PC-3 (cell line): ENCODE measurements at regions not wholly inside any gene's neighbourhood (a gene's known extent, or its start where the extent isn't known, plus 50 kb on each side); places are given as distances from the start of the nearest gene placed in this dataset.
"Not testable (repeated sequence)": the region's sequence is repeated elsewhere in the genome, so short reads cannot be mapped to it uniquely, and the experiment has no call there.

Experiments used
- ATAC-seq: fragments of 200-7000 bp; cut with Tn5 transposase; 2 replicates; pipeline ENCODE4 v1.9.1; 2020; ENCODE audit warnings: mild to moderate bottlenecking, moderate library complexity
- BruUV-seq: library from RNA; stranded (reverse); fragments of 400-500 nt; replicated peaks from 2 replicates; lab custom pipeline; 2021; lab: Mats Ljungman, UMichigan
- CTCF ChIA-PET: fragments of 300-600 bp; sonication (Branson Sonifier 250); formaldehyde crosslinking; loops from one replicate; lab custom pipeline; 2022; ENCODE audit warnings: antibody characterized with exemption; lab: Charles Lee
- POLR2A ChIA-PET: fragments of 300-600 bp; sonication (Branson Sonifier 250); formaldehyde crosslinking; loops from one replicate; lab custom pipeline; 2022; ENCODE audit warnings: antibody characterized with exemption; ENCODE audit not compliant: unreplicated experiment; lab: Charles Lee
- DNase-seq: peaks from one replicate; pipeline ENCODE4 v3.0.0-alpha.2; 2015
- H2AFZ ChIP-seq: fragments of 300-600 bp; sonication (generic); 2 replicates; pipeline ENCODE4 v1.6.0; 2016; ENCODE audit warnings: antibody characterized with exemption, low read length
- H3F3A ChIP-seq: fragments of 300-600 bp; sonication (generic); one replicate; pipeline ENCODE4 v1.6.0; 2017; ENCODE audit warnings: antibody characterized with exemption, low read length, control low read depth, mild to moderate bottlenecking; ENCODE audit not compliant: unreplicated experiment
- H3K27ac ChIP-seq: fragments of 300-600 bp; sonication (generic); 2 replicates; pipeline ENCODE4 v1.5.1; 2016; ENCODE audit warnings: mild to moderate bottlenecking, low read length
- H3K27me3 ChIP-seq: fragments of 300-600 bp; sonication (generic); 2 replicates; pipeline ENCODE4 v1.6.1; 2016; ENCODE audit warnings: low read length, mixed read lengths
- H3K36me3 ChIP-seq: fragments of 300-600 bp; sonication (generic); 2 replicates; pipeline ENCODE4 v1.6.1; 2016; ENCODE audit warnings: low read depth, mixed run types, low read length, mixed read lengths
- H3K4me1 ChIP-seq: fragments of 300-600 bp; sonication (generic); 2 replicates; pipeline ENCODE4 v1.5.1; 2016; ENCODE audit warnings: low read length; ENCODE audit not compliant: insufficient read depth
- H3K4me2 ChIP-seq: fragments of 300-600 bp; sonication (generic); 2 replicates; pipeline ENCODE4 v1.6.0; 2016; ENCODE audit warnings: low read length
- H3K4me3 ChIP-seq: fragments of 300-600 bp; sonication (generic); 2 replicates; pipeline ENCODE4 v1.5.1; 2016; ENCODE audit warnings: mild to moderate bottlenecking, low read length, mixed read lengths
- H3K79me2 ChIP-seq: fragments of 300-600 bp; sonication (generic); 2 replicates; pipeline ENCODE4 v1.6.1; 2017; ENCODE audit warnings: low read length, mixed read lengths
- H3K9ac ChIP-seq: fragments of 300-600 bp; sonication (generic); 2 replicates; pipeline ENCODE4 v1.6.0; 2016; ENCODE audit warnings: mild to moderate bottlenecking, low read length
- H3K9me2 ChIP-seq: fragments of 300-600 bp; sonication (generic); replicated peaks from 2 replicates; pipeline ENCODE4 v1.6.1; 2016; ENCODE audit warnings: mixed run types, low read length, mixed read lengths
- H3K9me3 ChIP-seq: fragments of 300-600 bp; sonication (generic); 2 replicates; pipeline ENCODE4 v1.6.1; 2016; ENCODE audit warnings: low read length, mixed read lengths
- H4K20me1 ChIP-seq: fragments of 300-600 bp; sonication (generic); 2 replicates; pipeline ENCODE4 v1.6.1; 2016; ENCODE audit warnings: low read length, mixed read lengths
- EZH2 ChIP-seq: fragments of 300-600 bp; sonication (generic); IDR thresholded peaks from one replicate; pipeline ENCODE4 v1.6.1; 2017; ENCODE audit warnings: antibody characterized with exemption, mild to moderate bottlenecking, low read length; ENCODE audit not compliant: unreplicated experiment
- EZH2phosphoT487 ChIP-seq: fragments of 300-600 bp; sonication (generic); IDR thresholded peaks from 2 replicates; pipeline ENCODE4 v1.6.1; 2018; ENCODE audit warnings: mild to moderate bottlenecking, antibody characterized with exemption, low read length, borderline replicate concordance
- intact Hi-C: fragments of 100-400 bp; cut with micrococcal nuclease; formaldehyde crosslinking; loops from 2 replicates; pipeline ENCODE4 v1.9.0; 2023
- TF ChIP-seq, protein P1 (sequence below): fragments of 300-600 bp; sonication (generic); conservative IDR thresholded peaks from 2 replicates; pipeline ENCODE4 v1.5.1; 2017; ENCODE audit warnings: antibody characterized with exemption, low read depth, mild to moderate bottlenecking, low read length

DNA sequence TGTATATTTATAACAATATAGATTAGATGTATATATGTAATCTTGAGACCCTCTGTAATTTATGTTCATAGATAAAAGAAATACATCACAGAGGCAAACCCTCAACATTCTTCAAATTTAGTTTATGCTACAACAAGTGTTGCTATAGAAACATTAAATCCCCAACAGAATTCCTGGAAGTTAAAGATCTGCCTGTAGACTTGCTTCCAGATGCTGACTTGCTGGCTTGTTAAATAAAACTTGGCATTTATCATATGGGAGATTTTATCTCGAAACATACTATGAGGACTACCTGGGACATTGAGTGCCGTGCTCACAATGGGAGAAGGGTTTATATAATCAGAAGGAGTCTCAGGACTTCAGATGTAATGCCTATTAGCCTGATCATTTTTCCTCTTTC, 136.3 kb upstream of the PLXNC1 start:
- no TSS peak for BruUV-seq
- no peaks in the 10 kb centered on the region for H3K36me3 ChIP-seq
- ChIA-PET POLR2A (interaction anchor here (0.6 kb wide), 1 partner anchor 428 kb away, joined by 4 read pairs; no protein-coding TSS in a partner anchor), CTCF (no interaction called here)
- TF ChIP-seq EZH2phosphoT487 = no peak
- no peak for TF ChIP-seq EZH2
- TF ChIP-seq, protein P1, sequence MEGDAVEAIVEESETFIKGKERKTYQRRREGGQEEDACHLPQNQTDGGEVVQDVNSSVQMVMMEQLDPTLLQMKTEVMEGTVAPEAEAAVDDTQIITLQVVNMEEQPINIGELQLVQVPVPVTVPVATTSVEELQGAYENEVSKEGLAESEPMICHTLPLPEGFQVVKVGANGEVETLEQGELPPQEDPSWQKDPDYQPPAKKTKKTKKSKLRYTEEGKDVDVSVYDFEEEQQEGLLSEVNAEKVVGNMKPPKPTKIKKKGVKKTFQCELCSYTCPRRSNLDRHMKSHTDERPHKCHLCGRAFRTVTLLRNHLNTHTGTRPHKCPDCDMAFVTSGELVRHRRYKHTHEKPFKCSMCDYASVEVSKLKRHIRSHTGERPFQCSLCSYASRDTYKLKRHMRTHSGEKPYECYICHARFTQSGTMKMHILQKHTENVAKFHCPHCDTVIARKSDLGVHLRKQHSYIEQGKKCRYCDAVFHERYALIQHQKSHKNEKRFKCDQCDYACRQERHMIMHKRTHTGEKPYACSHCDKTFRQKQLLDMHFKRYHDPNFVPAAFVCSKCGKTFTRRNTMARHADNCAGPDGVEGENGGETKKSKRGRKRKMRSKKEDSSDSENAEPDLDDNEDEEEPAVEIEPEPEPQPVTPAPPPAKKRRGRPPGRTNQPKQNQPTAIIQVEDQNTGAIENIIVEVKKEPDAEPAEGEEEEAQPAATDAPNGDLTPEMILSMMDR = no peak
- no peak overlapping the region for H3K4me3 ChIP-seq
- H3K9ac ChIP-seq = no peak overlapping the region
- no peaks in the 10 kb centered on the region for H3K27me3 ChIP-seq
- ATAC-seq (no peak), DNase-seq (no peak)
- H4K20me1 ChIP-seq = no peaks in the 10 kb centered on the region
- H3K9me2 ChIP-seq = no peaks in the 10 kb centered on the region
- H3K4me1 ChIP-seq = no peaks in the 10 kb centered on the region
- no peaks in the 10 kb centered on the region for H3F3A ChIP-seq
- no peak overlapping the region for H3K4me2 ChIP-seq
- H3K27ac ChIP-seq = no peak overlapping the region
- intact Hi-C loops = no loop called here
- H3K9me3 ChIP-seq = peaks cover 7% of the 10 kb centered on the region; the same call in 1 of the 2 replicates
- no peak overlapping the region for H2AFZ ChIP-seq
- no peaks in the 10 kb centered on the region for H3K79me2 ChIP-seq

DNA sequence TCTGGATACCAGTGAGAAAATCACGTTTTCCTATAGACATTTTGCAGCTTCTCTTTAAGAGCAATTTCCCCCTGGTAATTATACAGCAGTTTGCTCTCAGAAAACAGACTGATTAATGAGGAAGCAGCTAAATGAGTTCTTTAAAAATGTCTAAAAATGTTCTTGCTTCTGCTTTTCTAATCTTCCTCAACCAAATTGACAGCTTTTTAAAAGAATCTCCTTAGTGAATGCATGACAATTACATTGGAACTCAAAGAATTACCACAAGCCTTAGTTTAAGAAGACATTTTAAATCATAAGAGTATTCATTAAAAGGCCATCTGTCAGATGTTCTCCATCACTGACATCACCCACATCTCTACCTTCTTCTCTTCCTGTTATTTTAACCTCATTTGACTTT, 135.8 kb upstream of the PLXNC1 start:
- ChIA-PET POLR2A (interaction anchor here (0.6 kb wide), 1 partner anchor 429 kb away, joined by 4 read pairs; no protein-coding TSS in a partner anchor), CTCF (no interaction called here)

DNA sequence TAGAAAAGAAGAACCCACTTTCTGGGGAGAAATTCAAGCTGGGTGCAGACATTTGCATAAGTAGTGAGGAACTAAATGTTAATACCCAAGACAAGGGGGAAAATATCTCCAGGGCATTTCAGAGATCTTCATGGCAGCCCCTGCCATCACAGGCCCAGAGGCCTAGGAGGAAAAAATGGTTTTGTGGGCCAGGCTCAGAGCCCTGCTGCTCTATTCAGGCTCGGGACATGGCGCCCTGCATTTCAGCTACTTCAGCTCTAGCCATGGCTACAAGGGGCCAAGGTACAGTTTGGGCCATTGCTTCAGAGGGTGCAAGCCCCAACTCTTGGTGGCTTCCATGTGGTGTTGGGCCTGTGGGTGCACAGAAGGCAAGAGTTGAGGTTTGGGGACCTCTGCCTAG, 131.1 kb upstream of the PLXNC1 start:
- ATAC-seq, H3K79me2 ChIP-seq, H3K36me3 ChIP-seq, H2AFZ ChIP-seq, DNase-seq, CTCF ChIA-PET, H4K20me1 ChIP-seq, intact Hi-C loops, H3K4me3 ChIP-seq, H3K27me3 ChIP-seq, H3K4me1 ChIP-seq, H3K4me2 ChIP-seq, H3K9ac ChIP-seq, H3F3A ChIP-seq, POLR2A ChIA-PET, H3K9me2 ChIP-seq, BruUV-seq, H3K27ac ChIP-seq: not testable (repeated sequence)
- peaks cover 11% of the 10 kb centered on the region; the same call in 1 of the 2 replicates for H3K9me3 ChIP-seq

More for the DNA sequence above, 135.8 kb upstream of the PLXNC1 start:
- no peak for TF ChIP-seq EZH2
- no peak for TF ChIP-seq EZH2phosphoT487
- TF ChIP-seq, protein P1 = no peak
- intact Hi-C loops = no loop called here
- H3K4me3 ChIP-seq = no peak overlapping the region
- H3K27me3 ChIP-seq = no peaks in the 10 kb centered on the region
- no peaks in the 10 kb centered on the region for H3K9me2 ChIP-seq
- ATAC-seq = no peak
- peaks cover 8% of the 10 kb centered on the region; the same call in 1 of the 2 replicates for H3K9me3 ChIP-seq
- H2AFZ ChIP-seq = no peak overlapping the region
- H3K36me3 ChIP-seq = no peaks in the 10 kb centered on the region
- H3K9ac ChIP-seq = no peak overlapping the region
- no peak overlapping the region for H3K4me2 ChIP-seq
- no peak overlapping the region for H3K27ac ChIP-seq
- no peaks in the 10 kb centered on the region for H3F3A ChIP-seq
- BruUV-seq = no TSS peak
- no peaks in the 10 kb centered on the region for H4K20me1 ChIP-seq
- no peak for DNase-seq
- H3K4me1 ChIP-seq = no peaks in the 10 kb centered on the region
- no peaks in the 10 kb centered on the region for H3K79me2 ChIP-seq
